ENCODE measurements at regions not wholly inside any gene's neighbourhood (a gene's known extent, or its start where the extent isn't known, plus 50 kb on each side); places are given as distances from the start of the nearest gene placed in this dataset.
A peak's percentile ranks its signal among the peaks of the same experiment; 100 is the strongest.

DNA sequence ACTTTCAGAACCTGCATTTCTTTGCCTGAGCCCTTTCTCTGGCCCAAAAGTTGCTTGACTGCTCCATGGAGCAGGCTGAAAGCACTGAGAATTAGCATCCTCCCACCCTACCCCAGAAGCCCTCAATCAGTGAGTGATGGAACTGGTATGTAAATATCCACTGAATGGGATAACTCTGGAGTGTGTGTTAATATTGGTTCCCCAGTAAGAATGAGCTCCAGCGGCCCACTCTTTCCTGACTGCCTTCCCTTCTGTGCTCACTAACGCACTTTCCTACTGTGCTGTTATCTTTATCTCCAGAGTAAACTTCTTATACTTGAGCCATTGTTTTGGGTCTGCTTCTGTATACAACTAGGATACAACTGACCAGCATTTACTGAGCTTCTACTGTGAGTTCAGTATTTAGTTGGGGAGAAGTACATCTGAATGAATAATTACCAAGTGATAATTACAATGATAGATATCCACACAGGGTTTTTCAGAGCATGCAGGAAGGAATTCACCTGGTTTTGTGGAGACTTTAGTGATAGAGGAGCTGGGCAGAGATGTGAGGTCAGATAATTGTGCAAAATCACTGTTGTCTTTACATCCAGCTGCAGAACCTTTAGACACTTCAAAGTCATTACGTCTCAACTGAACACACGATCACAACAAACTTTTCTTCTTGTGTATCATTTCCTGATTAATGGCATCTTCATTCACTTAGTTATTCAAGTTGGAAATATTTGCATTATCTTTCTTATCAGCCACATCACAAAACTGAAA, 149.2 kb upstream of the BTG1 start:
- no peak for DNase-seq

DNA sequence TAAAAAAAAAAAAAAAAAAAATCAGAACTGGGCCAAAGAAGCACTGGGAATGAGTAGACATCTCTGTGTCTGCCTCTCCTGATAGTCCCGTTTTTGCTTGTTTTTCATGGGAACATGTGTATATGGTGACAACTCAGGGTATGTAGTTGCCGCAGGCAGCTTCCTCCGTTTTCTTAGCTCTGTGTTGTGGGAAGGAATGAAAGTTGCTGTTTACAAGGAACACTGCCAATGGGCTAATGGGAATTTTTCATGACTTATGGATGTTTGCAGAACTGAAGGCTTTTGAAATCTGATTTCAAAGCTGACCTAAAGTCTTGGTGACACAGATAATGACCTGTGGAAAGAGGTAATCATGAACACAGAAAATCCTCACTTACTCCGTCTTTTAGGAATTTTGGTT, 146.4 kb upstream of the BTG1 start:
- DNase-seq = no peak

DNA sequence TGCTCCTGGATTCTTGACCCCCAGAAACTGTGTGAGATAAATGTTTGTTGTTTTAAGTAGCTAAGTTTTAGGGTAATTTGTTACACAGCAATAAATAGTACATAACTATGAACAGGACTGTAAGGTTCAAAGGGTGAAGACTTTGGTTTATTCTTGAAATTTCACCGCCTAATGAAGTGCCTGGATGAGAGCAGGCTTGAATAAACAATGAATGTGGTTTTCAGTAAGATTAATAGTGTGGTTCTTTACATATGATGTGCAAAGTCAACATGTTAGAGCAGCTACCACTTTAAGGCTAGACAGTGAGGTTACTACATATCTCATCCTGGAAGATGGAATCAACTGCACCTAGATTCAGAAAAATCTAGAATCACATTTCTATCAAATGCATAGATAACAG, 145.2 kb upstream of the BTG1 start:
- DNase-seq = no peak

DNA sequence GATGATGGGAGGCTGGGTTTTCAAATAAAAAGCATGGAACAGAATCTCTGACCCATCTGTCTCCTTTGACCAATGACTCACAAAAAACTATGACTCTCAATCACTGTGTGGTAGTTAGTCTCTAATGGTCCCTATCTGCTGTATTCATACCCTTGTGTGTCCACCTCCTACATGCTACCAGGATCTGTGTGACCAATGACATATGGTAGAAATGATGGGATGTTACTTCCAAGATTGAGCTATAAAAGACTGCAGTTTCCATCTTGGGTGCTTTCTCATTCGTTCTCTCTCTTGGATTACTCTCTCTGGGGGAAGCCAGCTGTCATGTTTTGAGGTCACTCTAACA, 144.7 kb upstream of the BTG1 start:
- DNase-seq = no peak

DNA sequence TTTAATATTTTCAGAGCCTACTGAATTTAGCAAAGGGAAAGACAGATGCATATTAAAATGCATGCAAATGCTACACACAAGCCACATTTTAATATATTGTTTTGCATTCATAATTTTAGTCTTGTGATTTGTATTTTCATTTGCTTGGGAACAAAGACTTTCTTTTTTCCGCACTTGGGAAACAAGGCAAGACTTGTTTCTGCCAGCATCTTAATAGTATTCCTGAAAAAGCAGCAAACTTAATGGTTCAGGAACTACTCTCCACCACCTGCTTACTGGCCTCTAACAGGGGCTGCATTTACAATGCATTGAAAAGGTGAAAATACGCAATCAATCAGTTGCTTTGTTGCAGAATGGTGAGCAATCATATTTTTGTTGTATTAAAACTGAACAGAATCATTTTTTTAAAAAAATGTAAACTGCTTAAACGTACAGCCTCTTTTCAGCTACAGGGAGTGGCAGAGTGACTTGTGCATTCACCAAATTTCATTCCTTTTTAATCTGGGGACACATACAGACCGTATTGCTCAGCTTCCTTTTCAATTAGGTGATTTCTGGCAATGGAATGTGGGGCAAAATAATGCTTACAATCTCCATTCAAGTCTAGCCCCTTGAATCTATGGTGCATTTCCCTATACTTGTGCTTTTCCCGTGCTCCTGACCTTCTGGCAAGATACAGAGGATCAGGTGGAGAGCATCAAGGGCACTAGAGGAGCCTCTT, 144.1 kb upstream of the BTG1 start:
- DNase-seq = no peak

DNA sequence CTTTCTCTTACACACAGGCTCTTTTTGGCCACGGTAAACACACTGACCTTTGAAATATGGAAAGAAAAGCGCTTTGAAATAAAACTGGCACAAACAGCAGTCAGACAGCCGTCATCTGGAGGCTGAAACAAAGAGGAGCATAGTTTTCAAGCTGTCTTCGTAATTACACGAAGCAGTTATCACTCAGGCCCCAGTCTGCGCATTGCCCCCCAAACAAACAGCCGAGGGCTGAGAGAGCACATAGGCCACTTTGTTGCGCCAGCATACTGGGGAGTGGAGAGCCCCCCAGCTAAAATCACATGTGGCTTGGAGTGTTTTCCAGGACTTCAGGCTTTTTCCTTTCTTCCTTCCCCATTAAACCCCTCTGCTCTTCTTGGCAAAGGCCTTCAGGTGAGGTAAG, 142.9 kb upstream of the BTG1 start:
- DNase-seq = no peak

DNA sequence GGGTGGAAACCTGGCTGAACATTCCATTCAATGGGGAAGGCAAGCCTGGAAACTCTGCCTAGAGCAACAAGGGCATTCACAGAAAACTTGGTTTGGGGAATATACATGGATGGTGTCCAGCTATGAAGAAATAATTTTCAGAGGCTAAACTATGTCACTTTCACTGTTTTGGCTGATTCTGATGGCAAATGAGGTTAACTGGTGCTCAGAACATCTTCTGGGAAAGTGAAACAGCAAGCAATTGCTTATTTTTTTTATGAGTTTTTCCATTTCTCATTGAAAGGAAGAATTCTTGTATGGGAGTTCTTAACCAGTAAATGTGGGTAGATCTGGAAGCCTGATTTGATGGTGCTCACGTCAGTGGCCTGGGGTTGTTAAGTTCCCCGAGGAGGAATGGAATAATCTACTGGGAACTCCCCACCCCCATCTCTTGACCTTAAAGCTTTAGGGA, 132.8 kb upstream of the BTG1 start:
- DNase-seq = no peak

DNA sequence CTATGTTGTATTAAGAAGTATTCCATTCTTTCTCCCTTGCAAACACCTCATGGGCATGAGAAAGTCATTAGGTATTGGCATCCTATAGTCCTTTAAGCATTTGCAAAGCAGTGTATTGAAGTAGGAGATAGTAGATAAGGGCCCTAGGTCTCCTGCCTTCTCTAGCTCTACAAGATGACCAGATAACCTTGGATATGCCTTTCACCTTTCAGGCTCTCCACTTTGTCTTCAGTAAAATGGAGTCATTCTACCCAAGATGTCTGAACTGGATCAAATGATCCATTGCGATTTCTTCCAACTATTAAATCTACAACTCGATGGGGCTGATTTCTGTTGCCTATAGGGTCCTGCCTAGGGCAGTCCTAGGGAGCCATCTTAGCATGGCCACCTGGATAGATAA, 132.1 kb upstream of the BTG1 start:
- DNase-seq = no peak

DNA sequence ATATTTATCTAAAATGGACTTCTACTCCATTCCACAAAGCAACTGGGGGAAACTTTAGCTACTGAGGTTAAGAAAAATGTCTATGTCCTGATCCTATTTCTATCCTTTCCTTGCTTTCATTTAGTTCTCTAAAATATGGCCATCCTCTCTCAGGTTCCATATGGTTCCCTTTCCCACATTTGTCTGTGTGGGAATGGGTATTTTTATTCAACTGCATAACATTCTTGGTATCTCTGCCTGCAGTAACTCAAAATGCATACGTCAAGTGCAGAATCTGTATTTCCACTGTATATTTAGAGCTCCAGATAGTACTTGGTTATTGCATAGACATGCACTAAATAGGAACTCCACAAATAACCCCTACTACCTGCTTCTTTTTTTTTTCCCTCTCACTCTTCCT, 130.6 kb upstream of the BTG1 start:
- no peak for DNase-seq

DNA sequence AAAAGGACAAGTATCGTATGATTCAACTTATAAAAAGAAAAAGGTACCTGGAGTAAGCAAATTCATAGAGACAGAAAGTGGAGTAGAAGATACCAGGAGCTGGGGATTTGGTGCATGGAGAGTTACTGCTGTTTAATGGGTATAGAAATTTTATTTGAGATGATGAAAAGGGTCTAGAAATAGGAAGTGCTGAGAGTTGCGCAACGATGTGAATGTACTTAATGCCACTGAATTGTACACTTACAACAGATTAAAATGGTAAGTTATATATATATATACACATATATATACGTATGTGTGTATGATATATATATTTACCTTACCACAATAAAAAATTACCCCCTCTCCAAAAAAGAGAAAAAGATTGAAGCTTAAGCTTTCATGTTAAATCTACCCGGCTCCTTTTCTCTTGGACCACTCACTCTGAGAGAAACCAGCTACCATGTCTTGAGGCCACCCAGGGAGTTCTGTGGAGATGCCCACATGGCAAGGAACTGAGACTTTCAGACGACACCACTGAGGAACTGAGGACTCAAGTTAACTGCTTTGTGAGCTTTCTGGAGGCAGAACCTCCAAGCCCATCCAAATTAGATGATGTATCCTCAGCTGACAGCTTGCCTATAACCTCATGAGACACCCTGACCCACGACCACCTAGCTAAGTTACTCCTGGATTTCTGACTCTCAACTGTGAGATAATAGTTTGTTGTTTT, 130.0 kb upstream of the BTG1 start:
- DNase-seq = no peak

DNA sequence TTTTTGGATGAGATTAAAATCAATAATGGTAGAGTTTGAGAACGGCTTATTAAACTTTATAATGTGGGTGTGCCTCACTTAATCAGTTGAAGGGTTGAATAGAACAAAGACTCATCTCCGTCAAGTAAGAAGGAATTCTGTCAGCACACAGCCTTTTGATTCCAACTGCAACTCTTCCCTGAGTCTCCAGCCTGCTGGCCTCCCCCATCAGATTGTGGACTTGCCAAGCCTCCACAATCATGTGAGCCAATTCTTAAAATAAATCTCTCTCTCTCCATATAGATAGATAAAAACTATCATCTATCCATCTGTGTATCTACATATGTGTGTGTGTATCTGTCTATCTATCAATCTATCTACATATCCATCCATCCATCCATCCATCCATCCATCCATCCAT, 127.4 kb upstream of the BTG1 start:
- no peak for DNase-seq

DNA sequence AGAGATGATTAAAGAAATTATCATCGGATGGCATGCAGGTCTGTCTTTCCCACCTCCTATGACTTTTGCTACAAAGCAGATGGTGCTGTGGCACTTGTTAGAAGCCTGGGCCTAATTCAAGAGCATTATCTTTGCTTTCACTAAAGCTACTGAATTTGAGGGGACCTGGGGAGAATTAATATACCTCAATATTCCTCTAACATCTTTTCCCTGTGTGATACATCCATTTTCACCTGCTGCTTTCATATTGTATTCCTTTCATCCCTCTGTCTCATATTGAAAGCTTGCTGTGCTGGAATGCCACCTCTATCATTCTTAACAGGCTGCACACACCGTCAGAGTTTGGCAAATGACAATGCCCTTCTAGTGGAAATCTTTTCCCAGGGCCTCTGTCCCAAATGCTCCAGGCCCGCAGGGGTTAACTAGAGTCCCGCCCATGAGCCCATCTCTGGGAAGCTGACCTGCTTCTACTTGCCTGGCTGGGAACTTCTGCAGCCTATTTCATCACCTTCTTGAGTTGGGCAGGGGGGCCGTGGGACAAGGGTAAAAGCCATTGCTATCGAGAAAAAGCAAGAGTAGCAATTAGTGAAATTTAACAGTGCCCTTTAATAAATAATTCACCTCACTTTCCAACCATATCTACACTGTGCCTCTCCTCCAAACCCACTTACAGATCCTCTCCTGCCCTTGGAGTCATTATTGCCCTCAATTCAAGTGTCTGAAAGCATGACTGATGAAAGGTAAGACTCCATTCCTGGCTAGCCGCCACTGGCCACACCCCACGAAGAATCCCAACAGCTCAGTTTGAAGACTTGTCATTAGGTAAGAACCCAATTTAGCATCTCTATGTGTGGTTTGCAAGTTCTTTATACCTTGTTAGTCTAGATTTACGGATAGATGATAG, 126.7 kb upstream of the BTG1 start:
- DNase-seq = peak; percentile 13

DNA sequence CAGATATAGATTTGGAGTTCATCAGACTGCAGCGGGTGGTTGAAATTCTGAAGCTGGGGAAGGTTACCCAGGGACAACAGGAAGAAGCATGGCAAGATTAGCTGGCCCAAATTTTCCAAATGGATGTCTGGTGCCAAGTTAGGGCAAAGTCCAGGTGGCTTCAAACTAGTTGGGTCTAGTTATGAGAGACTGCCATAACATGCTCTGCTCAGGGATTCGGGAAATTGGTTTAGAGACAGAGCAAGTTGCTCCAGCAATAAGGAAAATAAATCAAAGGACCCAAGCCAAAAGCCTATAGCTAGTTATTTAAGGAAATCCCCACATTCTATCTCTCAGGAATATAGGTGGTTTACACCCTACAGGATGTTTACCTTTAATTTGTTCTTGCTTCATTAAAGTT, 125.7 kb upstream of the BTG1 start:
- no peak for DNase-seq

DNA sequence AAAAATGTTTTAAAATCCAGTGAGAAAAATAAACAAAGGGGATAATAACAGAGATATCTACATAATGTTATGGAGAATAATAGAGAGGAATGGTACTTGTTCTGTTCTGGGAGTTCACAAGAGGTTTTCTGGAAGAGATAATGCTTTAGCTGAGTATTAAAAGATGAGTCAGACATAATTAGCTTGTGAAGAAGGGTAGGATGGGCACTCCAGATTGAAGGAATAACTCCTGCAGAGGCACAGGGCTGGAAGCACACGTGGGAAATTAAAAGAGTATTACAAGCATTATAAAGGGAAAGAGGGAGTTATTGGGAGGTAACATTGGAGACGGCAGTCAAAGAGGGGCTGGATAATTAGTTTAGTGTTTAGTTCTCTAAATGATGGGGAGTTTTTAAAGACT, 124.9 kb upstream of the BTG1 start:
- peak; percentile 17 for DNase-seq

DNA sequence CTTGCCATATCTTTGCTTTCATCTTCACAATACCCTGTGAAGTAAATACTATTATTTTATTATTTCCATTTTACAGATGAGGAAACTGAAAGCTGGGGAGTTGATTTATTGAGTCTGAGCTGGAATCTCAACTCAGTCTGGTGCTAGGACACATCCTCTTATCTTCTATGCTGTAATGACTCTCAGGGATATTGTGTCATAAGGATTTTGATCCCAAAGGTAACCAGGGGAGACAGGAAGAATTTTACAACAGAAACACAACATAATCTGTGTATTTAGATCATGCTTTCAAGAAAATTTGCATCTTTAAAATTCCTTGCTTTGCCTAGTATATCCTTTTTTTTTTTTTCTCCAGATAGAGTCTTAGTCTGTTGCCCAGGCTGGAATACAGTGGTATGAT, 123.3 kb upstream of the BTG1 start:
- no peak for DNase-seq

DNA sequence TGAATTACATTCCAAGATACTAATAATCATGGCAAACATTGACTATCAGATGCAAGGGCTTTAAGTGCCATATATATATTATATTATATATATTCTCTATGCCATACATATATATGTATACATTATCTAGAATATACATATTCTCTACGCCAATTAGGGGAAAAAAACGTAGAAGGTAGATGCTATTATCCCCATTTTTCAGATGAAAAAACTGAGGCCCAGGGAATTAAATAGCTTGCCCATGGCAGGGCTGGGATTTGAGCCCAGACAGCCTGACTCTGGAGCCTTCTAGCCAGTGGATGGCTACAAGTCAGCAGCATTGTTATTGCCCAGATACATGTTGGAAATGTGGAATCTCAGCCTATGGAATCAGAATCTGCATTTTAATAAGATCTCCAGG, 116.0 kb upstream of the BTG1 start:
- no peak for DNase-seq

DNA sequence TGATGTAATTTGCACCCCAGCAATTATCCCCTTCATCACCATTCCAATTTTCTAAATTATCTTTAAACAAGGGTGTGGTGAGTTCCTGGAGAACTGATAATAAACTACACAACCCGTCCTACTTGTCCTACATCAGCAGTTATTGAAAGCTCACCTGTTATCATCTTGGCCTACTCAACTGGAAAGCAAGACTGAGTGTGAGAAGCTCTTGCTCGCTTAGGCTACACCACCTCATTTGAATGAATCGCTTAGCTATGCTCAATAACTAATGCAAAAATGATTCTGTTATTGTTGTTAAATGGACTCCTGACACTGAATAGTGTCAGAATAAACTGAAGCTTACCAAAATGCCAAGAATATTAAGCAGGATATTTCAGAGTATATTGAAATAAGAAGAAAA, 115.4 kb upstream of the BTG1 start:
- DNase-seq = no peak

DNA sequence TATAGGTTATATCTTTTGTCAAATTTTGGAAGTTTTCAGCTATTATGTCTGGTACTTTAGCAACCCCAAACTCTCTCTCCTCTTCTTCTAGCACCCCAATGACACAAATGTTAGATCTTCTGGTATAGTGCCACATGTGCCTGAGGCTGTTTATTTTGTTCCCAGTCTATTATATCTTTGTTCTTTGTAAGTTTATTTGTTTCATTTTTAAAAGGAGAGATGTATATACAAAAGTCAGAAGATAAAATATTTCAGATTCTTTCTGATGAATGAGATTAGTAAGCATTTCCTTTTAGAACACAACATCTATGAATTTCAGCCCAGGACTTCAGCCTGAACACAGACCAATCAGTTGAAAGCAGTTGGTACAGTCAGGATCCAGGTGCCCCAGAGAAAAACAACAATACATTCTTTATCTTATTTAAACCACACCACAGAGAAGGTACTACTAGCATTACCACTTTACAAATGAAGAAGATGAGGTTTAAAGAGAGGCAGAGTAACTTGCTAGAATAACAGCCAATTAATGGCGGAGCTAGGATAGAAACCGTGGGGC, 114.1 kb upstream of the BTG1 start:
- DNase-seq = no peak

DNA sequence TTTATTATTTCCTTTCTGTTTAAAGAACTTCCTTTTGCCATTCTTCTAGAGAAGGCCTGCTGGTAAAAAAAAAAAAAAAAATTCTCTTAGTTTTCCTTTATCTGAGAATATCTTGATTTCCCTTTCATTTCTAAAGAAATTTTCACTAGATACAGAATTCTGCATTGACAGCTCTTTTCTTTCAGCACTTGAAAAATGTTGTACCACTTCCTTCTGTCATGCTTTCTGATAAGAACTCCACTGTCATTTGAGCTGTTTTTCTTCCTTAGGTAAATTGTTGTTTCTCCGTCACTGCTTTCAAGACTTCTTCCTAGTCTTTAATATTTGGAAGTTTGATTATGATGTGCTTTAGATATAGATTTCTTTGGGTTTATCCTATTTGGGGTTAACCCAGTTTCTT, 113.6 kb upstream of the BTG1 start:
- no peak for DNase-seq

DNA sequence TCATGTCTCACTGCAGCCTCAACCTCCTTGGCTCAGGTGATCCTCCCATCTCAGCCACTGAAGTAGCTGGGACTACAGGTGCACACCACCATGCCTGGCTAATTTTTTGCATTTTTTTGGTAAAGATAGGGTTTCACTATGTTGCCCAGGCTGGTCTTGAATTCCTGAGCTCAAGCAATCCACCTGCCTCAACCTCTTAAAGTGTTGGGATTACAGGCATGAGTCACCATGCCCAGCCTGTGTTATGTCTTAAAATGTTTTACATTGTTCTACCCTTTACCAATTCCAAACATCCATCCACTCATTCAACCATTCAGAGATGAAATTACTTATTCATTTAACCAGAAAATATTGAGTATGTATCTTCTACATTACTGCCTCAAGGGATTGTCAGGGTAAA, 111.6 kb upstream of the BTG1 start:
- no peak for DNase-seq

DNA sequence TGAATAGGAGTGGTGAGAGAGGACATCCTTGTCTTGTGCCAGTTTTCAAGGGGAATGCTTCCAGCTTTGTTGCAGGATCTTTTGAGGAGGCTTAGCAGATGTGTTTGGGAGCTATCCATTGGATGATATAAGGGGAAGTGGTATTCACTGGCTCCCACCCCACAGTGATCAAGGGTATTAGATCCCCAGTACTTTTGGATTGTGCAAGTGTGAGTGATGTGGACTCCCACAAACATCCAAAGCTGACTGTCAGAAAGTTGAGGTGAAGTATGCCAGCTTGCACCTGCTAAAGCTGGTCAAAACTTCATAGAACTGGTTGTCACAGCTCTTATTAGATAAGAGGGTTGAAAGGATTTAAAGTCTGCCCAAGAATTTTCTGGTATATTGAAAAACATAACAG, 110.1 kb upstream of the BTG1 start:
- DNase-seq = no peak

DNA sequence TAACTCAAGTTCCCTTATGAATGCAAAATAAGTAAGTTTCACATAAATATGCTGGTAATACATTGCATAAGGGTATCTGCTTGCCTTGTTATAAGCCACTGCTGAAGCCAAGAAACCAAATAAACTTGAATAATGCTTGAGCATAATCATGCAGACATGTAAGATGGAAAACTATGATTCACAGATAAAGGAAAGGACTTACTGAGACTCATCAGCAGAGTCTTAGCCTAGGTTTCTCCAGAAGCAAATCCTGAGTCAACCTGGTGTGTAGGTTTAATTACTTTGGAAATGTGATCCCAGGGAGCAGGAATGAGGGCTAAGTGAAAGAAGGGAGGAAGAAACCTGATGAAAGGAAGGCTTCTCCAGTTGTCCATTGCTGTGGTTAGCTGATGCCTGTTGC, 107.7 kb upstream of the BTG1 start:
- no peak for DNase-seq

DNA sequence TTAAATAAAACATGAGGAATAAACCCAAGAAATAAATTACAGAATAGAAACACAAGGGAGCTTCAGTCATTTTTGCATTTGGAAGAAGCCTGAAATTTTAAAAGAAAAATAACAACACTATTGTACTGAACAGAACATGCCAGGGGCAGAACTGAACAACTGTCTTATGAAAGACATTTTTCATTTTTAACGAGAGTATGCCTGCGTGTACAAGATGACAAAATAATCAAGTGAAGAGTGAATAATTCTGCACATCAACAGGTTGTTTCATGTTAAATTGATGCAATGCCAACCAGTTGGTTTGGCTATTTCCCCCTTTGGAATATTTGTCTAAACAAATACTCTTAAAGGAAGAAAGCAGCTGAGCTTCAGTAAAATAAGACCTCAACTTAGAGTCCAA, 103.3 kb upstream of the BTG1 start:
- DNase-seq = no peak

All from NCI-H187 treated with DMSO at 0.1 percent for 48 hours (cell line).